Esophagus muscularis mucosa (tissue), 3 donors: ENCODE measurements at regions not wholly inside any gene's neighbourhood (a gene's known extent, or its start where the extent isn't known, plus 50 kb on each side); places are given as distances from the start of the nearest gene placed in this dataset.

ENCODE experiments used
- POLR2A ChIP-seq: fragments of 450-650 bp; IDR thresholded peaks from one replicate; pipeline ENCODE4 v1.6.1; 2017; ENCODE audit warnings: antibody characterized with exemption, moderate library complexity, mild to moderate bottlenecking, low read depth
- TF ChIP-seq, protein P1 (sequence below), 3 experiments: fragments of 200-600 bp in 2 of 3; fragments of 450-650 bp in 1 of 3; sonication (generic) in 2 of 3; IDR thresholded peaks; one replicate each; pipeline ENCODE4 v1.5.1; 2017 to 2019; ENCODE audit warnings: antibody characterized with exemption in 3 of 3, mild to moderate bottlenecking in 2 of 3, moderate library complexity in 1 of 3

DNA sequence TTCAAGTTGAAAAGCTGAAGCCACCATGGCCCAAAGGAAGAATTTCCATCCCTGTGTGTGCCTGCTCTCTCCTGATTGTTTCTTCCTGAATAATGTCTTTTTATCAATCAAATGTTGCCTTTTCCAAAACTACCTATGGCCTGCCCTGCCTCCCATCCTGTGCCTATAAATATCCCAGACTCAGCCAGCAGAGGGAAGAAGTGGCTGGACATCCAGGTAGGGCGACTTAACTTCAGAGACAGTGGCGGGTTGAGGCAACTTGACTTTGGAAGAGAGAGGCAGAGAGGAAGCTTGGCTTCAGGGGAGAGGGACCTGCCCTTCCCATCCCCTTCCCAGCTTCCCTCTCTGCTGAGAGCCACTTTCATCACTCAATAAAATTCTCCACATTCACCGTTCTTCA, 133.0 kb downstream of the LCA5 start:
- TF ChIP-seq, protein P1, sequence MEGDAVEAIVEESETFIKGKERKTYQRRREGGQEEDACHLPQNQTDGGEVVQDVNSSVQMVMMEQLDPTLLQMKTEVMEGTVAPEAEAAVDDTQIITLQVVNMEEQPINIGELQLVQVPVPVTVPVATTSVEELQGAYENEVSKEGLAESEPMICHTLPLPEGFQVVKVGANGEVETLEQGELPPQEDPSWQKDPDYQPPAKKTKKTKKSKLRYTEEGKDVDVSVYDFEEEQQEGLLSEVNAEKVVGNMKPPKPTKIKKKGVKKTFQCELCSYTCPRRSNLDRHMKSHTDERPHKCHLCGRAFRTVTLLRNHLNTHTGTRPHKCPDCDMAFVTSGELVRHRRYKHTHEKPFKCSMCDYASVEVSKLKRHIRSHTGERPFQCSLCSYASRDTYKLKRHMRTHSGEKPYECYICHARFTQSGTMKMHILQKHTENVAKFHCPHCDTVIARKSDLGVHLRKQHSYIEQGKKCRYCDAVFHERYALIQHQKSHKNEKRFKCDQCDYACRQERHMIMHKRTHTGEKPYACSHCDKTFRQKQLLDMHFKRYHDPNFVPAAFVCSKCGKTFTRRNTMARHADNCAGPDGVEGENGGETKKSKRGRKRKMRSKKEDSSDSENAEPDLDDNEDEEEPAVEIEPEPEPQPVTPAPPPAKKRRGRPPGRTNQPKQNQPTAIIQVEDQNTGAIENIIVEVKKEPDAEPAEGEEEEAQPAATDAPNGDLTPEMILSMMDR (IDR thresholded peaks at IDR 0.05), result no peak
- no peak for TF ChIP-seq POLR2A
